Smooth muscle cell (in vitro differentiated cells): ENCODE measurements at regions not wholly inside any gene's neighbourhood (a gene's known extent, or its start where the extent isn't known, plus 50 kb on each side); places are given as distances from the start of the nearest gene placed in this dataset.

Experiments used
- DNase-seq: peaks from one replicate; lab custom pipeline; 2025; ENCODE audit not compliant: unreplicated experiment; lab: John Stamatoyannopoulos, UW
- H2AFZ ChIP-seq: fragments of 200-600 bp; sonication (generic); 2 replicates; pipeline ENCODE4 v1.6.0; 2016; ENCODE audit warnings: antibody characterized with exemption, low read depth, mild to moderate bottlenecking
- H3F3A ChIP-seq: fragments of 200-600 bp; sonication (generic); 2 replicates; pipeline ENCODE4 v1.6.0; 2017; ENCODE audit warnings: antibody characterized with exemption, low read depth
- H3K27ac ChIP-seq: fragments of 200-600 bp; sonication (generic); 2 replicates; pipeline ENCODE4 v1.5.1; 2016; ENCODE audit warnings: low read depth, mild to moderate bottlenecking
- H3K27me3 ChIP-seq: fragments of 200-600 bp; sonication (generic); 2 replicates; pipeline ENCODE4 v1.6.1; 2016; ENCODE audit warnings: low read depth, mild to moderate bottlenecking
- H3K36me3 ChIP-seq: fragments of 200-600 bp; sonication (generic); 2 replicates; pipeline ENCODE4 v1.5.1; 2016; ENCODE audit warnings: low read depth
- H3K4me1 ChIP-seq: fragments of 200-600 bp; sonication (generic); 2 replicates; pipeline ENCODE4 v1.5.1; 2016; ENCODE audit warnings: low read depth
- H3K4me2 ChIP-seq: fragments of 200-600 bp; sonication (generic); 2 replicates; pipeline ENCODE4 v1.6.0; 2016; ENCODE audit warnings: mild to moderate bottlenecking
- H3K4me3 ChIP-seq: fragments of 200-600 bp; sonication (generic); 2 replicates; pipeline ENCODE4 v1.5.1; 2016; ENCODE audit warnings: mild to moderate bottlenecking
- H3K79me2 ChIP-seq: fragments of 200-600 bp; sonication (generic); 2 replicates; pipeline ENCODE4 v1.6.0; 2016; ENCODE audit warnings: low read depth, mild to moderate bottlenecking
- H3K9ac ChIP-seq: fragments of 200-600 bp; sonication (generic); 2 replicates; pipeline ENCODE4 v1.6.0; 2016; ENCODE audit warnings: low read depth
- H3K9me3 ChIP-seq: fragments of 200-600 bp; sonication (generic); replicated peaks from 2 replicates; pipeline ENCODE4 v1.5.1; 2016; ENCODE audit warnings: low read depth
- H4K20me1 ChIP-seq: fragments of 200-600 bp; sonication (generic); 2 replicates; pipeline ENCODE4 v1.6.0; 2016; ENCODE audit warnings: low read depth
- WGBS: methylation state at CpG from one replicate; pipeline ENCODE4 v1.1.7; 2016; ENCODE audit warnings: low lambda C conversion rate; 5-methylcytosine and 5-hydroxymethylcytosine counted together
- TF ChIP-seq, protein P1 (sequence below): fragments of 200-600 bp; sonication (generic); IDR thresholded peaks from 2 replicates; pipeline ENCODE4 v1.5.1; 2017; ENCODE audit warnings: borderline replicate concordance, mild to moderate bottlenecking, antibody characterized with exemption; ENCODE audit not compliant: insufficient read depth, poor library complexity, severe bottlenecking

DNA sequence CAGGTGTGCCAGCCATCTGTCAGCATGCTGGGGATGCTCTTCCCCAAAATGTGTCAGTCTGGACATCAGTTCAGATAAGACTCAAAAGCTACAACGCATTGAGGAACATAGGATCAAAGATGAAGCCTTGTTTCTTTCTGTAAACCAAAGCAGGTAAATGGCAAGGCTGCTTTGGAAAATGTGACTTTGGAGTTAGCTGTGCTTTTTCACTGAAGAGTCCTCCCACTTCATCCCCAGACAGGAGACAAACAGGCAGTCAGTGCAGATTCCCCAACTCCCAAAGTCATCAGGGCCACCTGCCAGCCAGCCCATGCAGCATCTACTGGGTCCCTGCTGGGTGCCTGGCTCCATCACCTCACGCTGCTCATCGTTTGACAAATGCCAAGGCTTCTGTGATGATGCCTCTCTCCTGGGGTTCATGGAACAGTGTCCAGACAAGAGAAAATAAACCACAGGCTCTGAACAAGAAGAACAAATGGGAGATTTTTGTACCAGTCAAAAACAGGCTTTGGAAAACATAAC is 205.0 kb upstream of the BTBD3 start:
- WGBS: 93% methylated on average over 3 of the region's 3 CpGs

DNA sequence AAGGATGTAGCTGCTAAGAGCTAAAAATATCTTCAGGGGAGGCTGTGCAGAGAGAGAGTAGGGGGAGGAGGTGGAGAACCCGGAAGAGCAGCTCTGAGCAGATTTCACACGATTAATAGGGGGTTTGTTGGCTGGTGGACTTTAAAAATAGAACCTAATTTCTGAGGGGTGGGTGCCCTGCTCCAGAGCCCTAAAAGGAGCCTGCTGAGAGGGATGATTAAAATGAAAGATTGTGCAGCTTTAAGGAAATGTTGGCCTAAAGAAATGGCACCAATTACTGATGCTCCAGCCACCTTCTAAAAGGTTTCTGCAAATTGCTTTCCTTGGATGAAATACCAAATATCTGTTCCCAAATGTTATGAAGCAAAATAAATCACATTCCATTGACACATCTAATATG is 202.8 kb upstream of the BTBD3 start:
- H3K4me1 ChIP-seq: no peaks in the 10 kb centered on the region
- H3K9ac ChIP-seq: no peak overlapping the region
- TF ChIP-seq, protein P1, sequence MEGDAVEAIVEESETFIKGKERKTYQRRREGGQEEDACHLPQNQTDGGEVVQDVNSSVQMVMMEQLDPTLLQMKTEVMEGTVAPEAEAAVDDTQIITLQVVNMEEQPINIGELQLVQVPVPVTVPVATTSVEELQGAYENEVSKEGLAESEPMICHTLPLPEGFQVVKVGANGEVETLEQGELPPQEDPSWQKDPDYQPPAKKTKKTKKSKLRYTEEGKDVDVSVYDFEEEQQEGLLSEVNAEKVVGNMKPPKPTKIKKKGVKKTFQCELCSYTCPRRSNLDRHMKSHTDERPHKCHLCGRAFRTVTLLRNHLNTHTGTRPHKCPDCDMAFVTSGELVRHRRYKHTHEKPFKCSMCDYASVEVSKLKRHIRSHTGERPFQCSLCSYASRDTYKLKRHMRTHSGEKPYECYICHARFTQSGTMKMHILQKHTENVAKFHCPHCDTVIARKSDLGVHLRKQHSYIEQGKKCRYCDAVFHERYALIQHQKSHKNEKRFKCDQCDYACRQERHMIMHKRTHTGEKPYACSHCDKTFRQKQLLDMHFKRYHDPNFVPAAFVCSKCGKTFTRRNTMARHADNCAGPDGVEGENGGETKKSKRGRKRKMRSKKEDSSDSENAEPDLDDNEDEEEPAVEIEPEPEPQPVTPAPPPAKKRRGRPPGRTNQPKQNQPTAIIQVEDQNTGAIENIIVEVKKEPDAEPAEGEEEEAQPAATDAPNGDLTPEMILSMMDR: no peak
- no peaks in the 10 kb centered on the region for H3K36me3 ChIP-seq
- H3K27ac ChIP-seq: no peak overlapping the region
- H3K9me3 ChIP-seq: no peaks in the 10 kb centered on the region
- no peaks in the 10 kb centered on the region for H3F3A ChIP-seq
- 27% methylated on average over 2 of the region's 2 CpGs for WGBS
- no peaks in the 10 kb centered on the region for H4K20me1 ChIP-seq
- H3K4me3 ChIP-seq: no peak overlapping the region
- no peak overlapping the region for H3K4me2 ChIP-seq
- no peaks in the 10 kb centered on the region for H3K79me2 ChIP-seq
- DNase-seq: no peak
- peak overlapping the region; percentile 57 for H2AFZ ChIP-seq
- no peaks in the 10 kb centered on the region for H3K27me3 ChIP-seq

More for the DNA sequence above, 205.0 kb upstream of the BTBD3 start:
- TF ChIP-seq, protein P1: no peak
- Histone ChIP-seq H3K4me3 (no peak overlapping the region), H3K27me3 (no peaks in the 10 kb centered on the region), H3K36me3 (no peaks in the 10 kb centered on the region), H3K9me3 (no peaks in the 10 kb centered on the region), H3F3A (no peaks in the 10 kb centered on the region), H3K4me2 (no peak overlapping the region), H3K27ac (no peak overlapping the region), H3K9ac (no peak overlapping the region), H4K20me1 (no peaks in the 10 kb centered on the region), H3K4me1 (no peaks in the 10 kb centered on the region), H3K79me2 (no peaks in the 10 kb centered on the region), H2AFZ (no peak overlapping the region)
- DNase-seq: no peak

DNA sequence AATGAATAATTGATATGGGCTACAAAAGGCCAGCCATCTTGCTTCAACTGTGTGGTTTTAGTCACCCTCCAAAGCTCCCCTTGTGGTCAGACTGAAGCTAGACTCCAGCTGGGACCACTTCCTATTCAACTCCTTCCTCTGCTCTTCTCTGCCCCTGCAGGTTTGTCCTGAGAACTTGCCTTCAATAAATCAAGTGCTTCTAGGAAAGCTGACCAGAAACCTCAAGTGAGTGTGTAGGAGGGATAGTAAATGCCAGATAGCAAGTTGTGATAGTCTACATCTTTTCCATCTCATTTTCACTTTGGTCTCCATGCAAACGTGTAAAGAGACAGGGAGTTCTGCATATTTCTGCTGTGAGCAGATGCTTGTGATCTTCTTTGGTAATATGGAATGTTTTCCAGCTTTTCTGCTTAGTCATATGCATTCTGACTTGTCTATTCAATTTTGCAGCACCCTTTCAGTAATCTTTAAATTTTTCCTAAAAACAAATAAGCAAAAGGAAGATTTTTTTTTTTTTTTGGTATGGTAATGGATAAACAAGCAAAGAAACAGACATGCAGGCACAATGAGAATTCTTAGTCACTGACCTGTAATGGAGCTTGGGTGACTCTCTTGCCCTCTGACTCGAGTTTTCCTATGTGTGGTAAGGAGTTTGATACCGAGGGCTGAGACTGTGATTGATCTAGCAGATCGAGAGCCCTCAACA is 201.3 kb upstream of the BTBD3 start:
- Histone ChIP-seq H3K27ac (peak overlapping the region; percentile 86), H3K4me1 (no peaks in the 10 kb centered on the region), H3K27me3 (no peaks in the 10 kb centered on the region), H3K4me2 (peak overlapping the region; percentile 34), H4K20me1 (no peaks in the 10 kb centered on the region), H3K4me3 (no peak overlapping the region), H3K9ac (peak overlapping the region; percentile 53), H3F3A (no peaks in the 10 kb centered on the region), H3K79me2 (no peaks in the 10 kb centered on the region), H3K36me3 (no peaks in the 10 kb centered on the region), H3K9me3 (no peaks in the 10 kb centered on the region), H2AFZ (peak overlapping the region; percentile 17)
- TF ChIP-seq, protein P1: peak; percentile 48
- 12% methylated on average over 4 of the region's 4 CpGs for WGBS
- DNase-seq: no peak

DNA sequence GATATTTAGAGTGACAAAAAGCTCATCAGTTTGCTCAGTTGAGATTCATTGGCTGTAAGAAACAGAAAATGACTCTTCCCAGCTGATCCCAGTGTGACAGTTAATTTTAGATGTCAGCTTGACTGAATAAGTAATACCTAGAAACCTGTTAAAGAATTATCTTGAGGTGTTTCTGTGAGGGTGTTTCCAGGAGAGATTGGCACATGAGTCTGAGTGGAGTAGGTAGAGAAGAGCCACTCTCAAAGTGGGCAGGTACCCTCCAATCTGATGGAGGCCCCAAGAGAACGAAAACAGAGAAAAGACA is 200.8 kb upstream of the BTBD3 start:
- no peaks in the 10 kb centered on the region for H3K4me1 ChIP-seq
- WGBS: 100% methylated on average over 1 of the region's 1 CpG
- TF ChIP-seq, protein P1: no peak
- H2AFZ ChIP-seq: peak overlapping the region; percentile 17
- H3K27ac ChIP-seq: peak overlapping the region; percentile 86
- no peaks in the 10 kb centered on the region for H3K9me3 ChIP-seq
- DNase-seq: no peak
- peak overlapping the region; percentile 20 for H3K4me2 ChIP-seq
- H3K27me3 ChIP-seq: no peaks in the 10 kb centered on the region
- H4K20me1 ChIP-seq: no peaks in the 10 kb centered on the region
- H3K4me3 ChIP-seq: no peak overlapping the region
- H3F3A ChIP-seq: no peaks in the 10 kb centered on the region
- H3K79me2 ChIP-seq: no peaks in the 10 kb centered on the region
- H3K9ac ChIP-seq: peak overlapping the region; percentile 53
- H3K36me3 ChIP-seq: no peaks in the 10 kb centered on the region
